HCT116 (cell line): ENCODE measurements at regions not wholly inside any gene's neighbourhood (a gene's known extent, or its start where the extent isn't known, plus 50 kb on each side); places are given as distances from the start of the nearest gene placed in this dataset.
A peak's percentile ranks its signal among the peaks of the same experiment; 100 is the strongest.

Source experiments
- ATAC-seq: fragments of 200-7000 bp; cut with Tn5 transposase; 2 replicates; pipeline ENCODE4 v1.9.1; 2020; ENCODE audit warnings: mild to moderate bottlenecking, moderate library complexity
- BruUV-seq: library from RNA; stranded (reverse); fragments of 400-500 nt; replicated peaks from 2 replicates; lab custom pipeline; 2021; lab: Mats Ljungman, UMichigan
- CTCF ChIA-PET: fragments of 300-600 bp; sonication (Branson Sonifier 250); formaldehyde crosslinking; loops from one replicate; lab custom pipeline; 2021; ENCODE audit warnings: antibody characterized with exemption; lab: Charles Lee
- POLR2A ChIA-PET: fragments of 300-600, 350-600 bp; sonication (Branson Sonifier 250); formaldehyde crosslinking; loops from one replicate; lab custom pipeline; 2021; ENCODE audit warnings: antibody characterized with exemption; lab: Charles Lee
- RAD21 ChIA-PET, 2 experiments: fragments of 300-600 bp; sonication (Branson Sonifier 250); formaldehyde crosslinking; loops; one replicate each; lab custom pipeline; 2023; ENCODE audit warnings: low total read pairs in 2 of 2; ENCODE audit not compliant: uncharacterized antibody in 2 of 2, unreplicated experiment in 2 of 2, low non-redundant PET in 1 of 2; lab: Charles Lee
- DNase-seq: peaks from one replicate; pipeline ENCODE4 v3.0.0-alpha.2; 2010; ENCODE audit warnings: low read depth, low spot score
- H2AFZ ChIP-seq: fragments of 200-600 bp; shearing (Covaris generic), sonication (generic); 2 replicates; pipeline ENCODE4 v1.6.1; 2017; ENCODE audit warnings: low read depth, mixed run types, mixed read lengths, antibody characterized with exemption, low read length; ENCODE audit not compliant: poor library complexity, severe bottlenecking
- H3K27ac ChIP-seq: 2 replicates; pipeline ENCODE4 v1.5.1; 2012; ENCODE audit warnings: low read depth, low read length
- H3K27me3 ChIP-seq: fragments of 200-600 bp; sonication (generic); 2 replicates; pipeline ENCODE4 v1.6.1; 2016; ENCODE audit warnings: mixed run types, low read length, mixed read lengths; ENCODE audit not compliant: insufficient read depth
- H3K36me3 ChIP-seq, 2 experiments: fragments of 200-500 bp in 1 of 2; fragments of 200-600 bp in 1 of 2; sonication (Bioruptor generic) in 1 of 2; sonication (generic) in 1 of 2; 2 replicates each; pipeline versions ENCODE4 v1.5.1 to v1.6.1; 2014 to 2016; ENCODE audit warnings: low read length in 2 of 2, inconsistent platforms in 1 of 2, mixed read lengths in 1 of 2, mixed run types in 1 of 2; ENCODE audit not compliant: insufficient read depth in 2 of 2, control insufficient read depth in 1 of 2
- H3K4me1 ChIP-seq, 2 experiments: fragments of 200-600 bp in 1 of 2; sonication (generic) in 1 of 2; 2 replicates each; pipeline versions ENCODE4 v1.5.1 to v1.6.1; 2012 to 2017; ENCODE audit warnings: low read length in 2 of 2, inconsistent platforms in 1 of 2, mild to moderate bottlenecking in 1 of 2, mixed read lengths in 1 of 2, mixed run types in 1 of 2, moderate library complexity in 1 of 2; ENCODE audit not compliant: insufficient read depth in 2 of 2, control insufficient read depth in 1 of 2
- H3K4me2 ChIP-seq: fragments of 200-600 bp; sonication (generic); 2 replicates; pipeline ENCODE4 v1.6.1; 2017; ENCODE audit warnings: mixed run types, low read length, mixed read lengths
- H3K4me3 ChIP-seq, 2 experiments: fragments of 200-600 bp in 1 of 2; sonication (generic) in 1 of 2; replicated peaks in 1 of 2; 2 replicates each; pipeline ENCODE4 v1.5.1; 2011 to 2016; ENCODE audit warnings: low read length in 2 of 2, control low read depth in 1 of 2, low read depth in 1 of 2, mild to moderate bottlenecking in 1 of 2, mixed read lengths in 1 of 2, mixed run types in 1 of 2
- H3K79me2 ChIP-seq: fragments of 200-600 bp; sonication (generic); 2 replicates; pipeline ENCODE4 v1.6.1; 2017; ENCODE audit warnings: mild to moderate bottlenecking, mixed run types, low read length, moderate library complexity, mixed read lengths; ENCODE audit not compliant: insufficient read depth
- H3K9ac ChIP-seq: fragments of 200-600 bp; sonication (generic); 2 replicates; pipeline ENCODE4 v1.6.1; 2016; ENCODE audit warnings: low read length, mixed read lengths
- H3K9me2 ChIP-seq: fragments of 200-600 bp; sonication (generic), shearing (Covaris generic); 2 replicates; pipeline ENCODE4 v1.6.1; 2017; ENCODE audit warnings: mixed run types, mild to moderate bottlenecking, moderate library complexity; ENCODE audit not compliant: insufficient read depth
- H3K9me3 ChIP-seq, 2 experiments: fragments of 200-500 bp in 1 of 2; fragments of 200-600 bp in 1 of 2; sonication (Bioruptor generic) in 1 of 2; sonication (generic) in 1 of 2; 2 replicates each; pipeline ENCODE4 v1.6.1; 2014 to 2017; ENCODE audit warnings: low read length in 2 of 2, mixed read lengths in 2 of 2, inconsistent platforms in 1 of 2, low read depth in 1 of 2, mild to moderate bottlenecking in 1 of 2, mixed run types in 1 of 2, moderate library complexity in 1 of 2; ENCODE audit not compliant: control insufficient read depth in 1 of 2, insufficient read depth in 1 of 2
- H4K20me1 ChIP-seq: fragments of 200-600 bp; sonication (generic), shearing (Covaris generic); 2 replicates; pipeline ENCODE4 v1.6.1; 2017; ENCODE audit warnings: mixed run types, mild to moderate bottlenecking, moderate library complexity; ENCODE audit not compliant: insufficient read depth
- CBX3 ChIP-seq: IDR thresholded peaks from 2 replicates; pipeline ENCODE4 v1.6.1; 2012; ENCODE audit warnings: low read depth
- ELF1 ChIP-seq: IDR thresholded peaks from 2 replicates; pipeline ENCODE4 v1.6.1; 2012; ENCODE audit warnings: low read depth, borderline replicate concordance
- EZH2 ChIP-seq: fragments of 200-600 bp; sonication (generic); IDR thresholded peaks from 2 replicates; pipeline ENCODE4 v1.6.1; 2017; ENCODE audit warnings: antibody characterized with exemption, mixed run types
- EZH2phosphoT487 ChIP-seq: fragments of 200-600 bp; IDR thresholded peaks from 2 replicates; pipeline ENCODE4 v1.6.1; 2018; ENCODE audit warnings: antibody characterized with exemption, borderline replicate concordance
- JUND ChIP-seq: IDR thresholded peaks from 2 replicates; pipeline ENCODE4 v1.6.1; 2012
- POLR2AphosphoS5 ChIP-seq: IDR thresholded peaks from 2 replicates; pipeline ENCODE4 v1.6.1; 2011; ENCODE audit warnings: mild to moderate bottlenecking, low read depth, low read length, moderate library complexity
- RAD21 ChIP-seq: IDR thresholded peaks from 2 replicates; pipeline ENCODE4 v1.6.1; 2012; ENCODE audit warnings: low read depth, mild to moderate bottlenecking
- SIN3A ChIP-seq: IDR thresholded peaks from 2 replicates; pipeline ENCODE4 v1.6.1; 2012; ENCODE audit warnings: low read depth
- SRF ChIP-seq: IDR thresholded peaks from 2 replicates; pipeline ENCODE4 v1.6.1; 2012; ENCODE audit warnings: low read depth
- TCF7L2 ChIP-seq: IDR thresholded peaks from 2 replicates; pipeline ENCODE4 v1.7.0; 2011; ENCODE audit warnings: borderline replicate concordance, inconsistent platforms; ENCODE audit not compliant: insufficient read depth, insufficient read length; ENCODE audit errors: extremely low read depth
- YY1 ChIP-seq: IDR thresholded peaks from 2 replicates; pipeline ENCODE4 v1.6.1; 2011; ENCODE audit warnings: low read length, low read depth, moderate library complexity, mild to moderate bottlenecking; ENCODE audit not compliant: insufficient replicate concordance; ENCODE audit errors: extremely low read depth
- ZFX ChIP-seq: fragments of 450-650 bp; IDR thresholded peaks from 2 replicates; pipeline ENCODE4 v1.6.1; 2017
- ZNF274 ChIP-seq: fragments of 200-500 bp; sonication (Bioruptor generic); IDR thresholded peaks from 2 replicates; pipeline ENCODE4 v1.6.1; 2014; ENCODE audit warnings: mild to moderate bottlenecking, low read depth, low read length, inconsistent platforms
- intact Hi-C: fragments of 100-400 bp; cut with micrococcal nuclease; formaldehyde crosslinking; loops from 2 replicates; pipeline ENCODE4 v1.10.0; 2022
- TF ChIP-seq, protein P1 (sequence below): IDR thresholded peaks from 2 replicates; pipeline ENCODE4 v1.6.1; 2012
- TF ChIP-seq, protein P2 (sequence below), 3 experiments: fragments of 200-600 bp in 1 of 3; sonication (generic) in 1 of 3; IDR thresholded peaks in 2 of 3; conservative IDR thresholded peaks in 1 of 3; 2 replicates each; pipeline ENCODE4 v1.5.1; 2012 to 2017; ENCODE audit warnings: low read depth in 2 of 3, low read length in 2 of 3, antibody characterized with exemption in 1 of 3, borderline replicate concordance in 1 of 3, control low read depth in 1 of 3, mild to moderate bottlenecking in 1 of 3, mixed read lengths in 1 of 3, mixed run types in 1 of 3, moderate library complexity in 1 of 3; ENCODE audit not compliant: insufficient read depth in 1 of 3
- TF ChIP-seq, protein P3 (sequence below): IDR thresholded peaks from 2 replicates; pipeline ENCODE4 v1.6.1; 2012; ENCODE audit warnings: low read depth
- TF ChIP-seq, protein P4 (sequence below): IDR thresholded peaks from 2 replicates; pipeline ENCODE4 v1.6.1; 2012

DNA sequence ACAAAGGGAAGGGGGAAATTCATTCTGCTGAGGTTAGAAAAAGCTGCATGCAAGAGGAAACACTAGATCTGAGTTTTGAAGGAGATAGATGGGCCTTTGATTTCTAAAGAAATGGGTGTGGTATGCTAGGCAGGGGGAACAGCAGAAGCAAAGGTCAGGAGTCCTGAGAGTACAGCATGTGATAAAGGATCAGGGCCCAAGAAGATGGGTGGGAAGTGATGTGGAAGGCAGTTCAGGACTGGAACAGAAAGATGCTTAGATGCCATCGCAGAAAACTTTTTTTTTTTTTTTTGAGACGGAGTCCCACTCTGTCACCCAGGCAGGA, 126.2 kb downstream of the ALDH8A1 start:
- no peak overlapping the region for H3K4me2 ChIP-seq
- H2AFZ ChIP-seq = peak overlapping the region; percentile 93
- ChIA-PET RAD21 (no interaction called here), CTCF (interaction anchor here (1.1 to 2.8 kb wide), 5 partner anchors 11 to 700 kb away, joined by 5 to 29 read pairs (median 7); no protein-coding TSS in a partner anchor), POLR2A (no interaction called here)
- no peak for ATAC-seq
- H3K79me2 ChIP-seq = no peaks in the 10 kb centered on the region
- no peaks in the 10 kb centered on the region for H3K9me3 ChIP-seq
- H3K4me1 ChIP-seq = no peaks in the 10 kb centered on the region; a peak in 1 of 4 replicates
- no peaks in the 10 kb centered on the region for H4K20me1 ChIP-seq
- H3K9ac ChIP-seq = no peak overlapping the region
- no TSS peak for BruUV-seq
- H3K27me3 ChIP-seq = no peaks in the 10 kb centered on the region
- intact Hi-C loops = loop anchor here (1.0 to 2.0 kb wide), 7 partner anchors 59 to 712 kb away; no protein-coding TSS in a partner anchor
- DNase-seq = no peak
- no peaks in the 10 kb centered on the region for H3K9me2 ChIP-seq
- H3K27ac ChIP-seq = no peak overlapping the region
- H3K4me3 ChIP-seq = no peak overlapping the region
- no peaks in the 10 kb centered on the region for H3K36me3 ChIP-seq
- TF ChIP-seq JUND (no peak), RAD21 (no peak), SIN3A (no peak), ELF1 (no peak), EZH2 (no peak), CBX3 (no peak), POLR2AphosphoS5 (no peak), SRF (no peak), EZH2phosphoT487 (no peak), TCF7L2 (no peak), ZFX (no peak), YY1 (no peak), ZNF274 (no peak)
- TF ChIP-seq, protein P1, sequence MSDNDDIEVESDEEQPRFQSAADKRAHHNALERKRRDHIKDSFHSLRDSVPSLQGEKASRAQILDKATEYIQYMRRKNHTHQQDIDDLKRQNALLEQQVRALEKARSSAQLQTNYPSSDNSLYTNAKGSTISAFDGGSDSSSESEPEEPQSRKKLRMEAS = no peak
- TF ChIP-seq, protein P2, sequence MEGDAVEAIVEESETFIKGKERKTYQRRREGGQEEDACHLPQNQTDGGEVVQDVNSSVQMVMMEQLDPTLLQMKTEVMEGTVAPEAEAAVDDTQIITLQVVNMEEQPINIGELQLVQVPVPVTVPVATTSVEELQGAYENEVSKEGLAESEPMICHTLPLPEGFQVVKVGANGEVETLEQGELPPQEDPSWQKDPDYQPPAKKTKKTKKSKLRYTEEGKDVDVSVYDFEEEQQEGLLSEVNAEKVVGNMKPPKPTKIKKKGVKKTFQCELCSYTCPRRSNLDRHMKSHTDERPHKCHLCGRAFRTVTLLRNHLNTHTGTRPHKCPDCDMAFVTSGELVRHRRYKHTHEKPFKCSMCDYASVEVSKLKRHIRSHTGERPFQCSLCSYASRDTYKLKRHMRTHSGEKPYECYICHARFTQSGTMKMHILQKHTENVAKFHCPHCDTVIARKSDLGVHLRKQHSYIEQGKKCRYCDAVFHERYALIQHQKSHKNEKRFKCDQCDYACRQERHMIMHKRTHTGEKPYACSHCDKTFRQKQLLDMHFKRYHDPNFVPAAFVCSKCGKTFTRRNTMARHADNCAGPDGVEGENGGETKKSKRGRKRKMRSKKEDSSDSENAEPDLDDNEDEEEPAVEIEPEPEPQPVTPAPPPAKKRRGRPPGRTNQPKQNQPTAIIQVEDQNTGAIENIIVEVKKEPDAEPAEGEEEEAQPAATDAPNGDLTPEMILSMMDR (IDR thresholded peaks at IDR 0.05 in 2 of 3, conservative IDR thresholded peaks at IDR 0.05 in 1 of 3; ENCODE audit: borderline replicate concordance in 1 of 3, insufficient read depth in 1 of 3, low read depth in 2 of 3, low read length in 2 of 3) = no peak
- TF ChIP-seq, protein P3, sequence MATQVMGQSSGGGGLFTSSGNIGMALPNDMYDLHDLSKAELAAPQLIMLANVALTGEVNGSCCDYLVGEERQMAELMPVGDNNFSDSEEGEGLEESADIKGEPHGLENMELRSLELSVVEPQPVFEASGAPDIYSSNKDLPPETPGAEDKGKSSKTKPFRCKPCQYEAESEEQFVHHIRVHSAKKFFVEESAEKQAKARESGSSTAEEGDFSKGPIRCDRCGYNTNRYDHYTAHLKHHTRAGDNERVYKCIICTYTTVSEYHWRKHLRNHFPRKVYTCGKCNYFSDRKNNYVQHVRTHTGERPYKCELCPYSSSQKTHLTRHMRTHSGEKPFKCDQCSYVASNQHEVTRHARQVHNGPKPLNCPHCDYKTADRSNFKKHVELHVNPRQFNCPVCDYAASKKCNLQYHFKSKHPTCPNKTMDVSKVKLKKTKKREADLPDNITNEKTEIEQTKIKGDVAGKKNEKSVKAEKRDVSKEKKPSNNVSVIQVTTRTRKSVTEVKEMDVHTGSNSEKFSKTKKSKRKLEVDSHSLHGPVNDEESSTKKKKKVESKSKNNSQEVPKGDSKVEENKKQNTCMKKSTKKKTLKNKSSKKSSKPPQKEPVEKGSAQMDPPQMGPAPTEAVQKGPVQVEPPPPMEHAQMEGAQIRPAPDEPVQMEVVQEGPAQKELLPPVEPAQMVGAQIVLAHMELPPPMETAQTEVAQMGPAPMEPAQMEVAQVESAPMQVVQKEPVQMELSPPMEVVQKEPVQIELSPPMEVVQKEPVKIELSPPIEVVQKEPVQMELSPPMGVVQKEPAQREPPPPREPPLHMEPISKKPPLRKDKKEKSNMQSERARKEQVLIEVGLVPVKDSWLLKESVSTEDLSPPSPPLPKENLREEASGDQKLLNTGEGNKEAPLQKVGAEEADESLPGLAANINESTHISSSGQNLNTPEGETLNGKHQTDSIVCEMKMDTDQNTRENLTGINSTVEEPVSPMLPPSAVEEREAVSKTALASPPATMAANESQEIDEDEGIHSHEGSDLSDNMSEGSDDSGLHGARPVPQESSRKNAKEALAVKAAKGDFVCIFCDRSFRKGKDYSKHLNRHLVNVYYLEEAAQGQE = no peak
- TF ChIP-seq, protein P4, sequence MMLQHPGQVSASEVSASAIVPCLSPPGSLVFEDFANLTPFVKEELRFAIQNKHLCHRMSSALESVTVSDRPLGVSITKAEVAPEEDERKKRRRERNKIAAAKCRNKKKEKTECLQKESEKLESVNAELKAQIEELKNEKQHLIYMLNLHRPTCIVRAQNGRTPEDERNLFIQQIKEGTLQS = no peak
